HCT116 (cell line): ENCODE measurements at regions not wholly inside any gene's neighbourhood (a gene's known extent, or its start where the extent isn't known, plus 50 kb on each side); places are given as distances from the start of the nearest gene placed in this dataset.

ENCODE experiments used
- ATAC-seq: fragments of 200-7000 bp; cut with Tn5 transposase; 2 replicates; pipeline ENCODE4 v1.9.1; 2020; ENCODE audit warnings: mild to moderate bottlenecking, moderate library complexity
- BruUV-seq: library from RNA; stranded (reverse); fragments of 400-500 nt; replicated peaks from 2 replicates; lab custom pipeline; 2021; lab: Mats Ljungman, UMichigan
- CTCF ChIA-PET: fragments of 300-600 bp; sonication (Branson Sonifier 250); formaldehyde crosslinking; loops from one replicate; lab custom pipeline; 2021; ENCODE audit warnings: antibody characterized with exemption; lab: Charles Lee
- POLR2A ChIA-PET: fragments of 300-600, 350-600 bp; sonication (Branson Sonifier 250); formaldehyde crosslinking; loops from one replicate; lab custom pipeline; 2021; ENCODE audit warnings: antibody characterized with exemption; lab: Charles Lee
- RAD21 ChIA-PET, 2 experiments: fragments of 300-600 bp; sonication (Branson Sonifier 250); formaldehyde crosslinking; loops; one replicate each; lab custom pipeline; 2023; ENCODE audit warnings: low total read pairs in 2 of 2; ENCODE audit not compliant: uncharacterized antibody in 2 of 2, unreplicated experiment in 2 of 2, low non-redundant PET in 1 of 2; lab: Charles Lee
- DNase-seq: peaks from one replicate; pipeline ENCODE4 v3.0.0-alpha.2; 2010; ENCODE audit warnings: low read depth, low spot score
- H2AFZ ChIP-seq: fragments of 200-600 bp; shearing (Covaris generic), sonication (generic); 2 replicates; pipeline ENCODE4 v1.6.1; 2017; ENCODE audit warnings: low read depth, mixed run types, mixed read lengths, antibody characterized with exemption, low read length; ENCODE audit not compliant: poor library complexity, severe bottlenecking
- H3K27ac ChIP-seq: 2 replicates; pipeline ENCODE4 v1.5.1; 2012; ENCODE audit warnings: low read depth, low read length
- H3K27me3 ChIP-seq: fragments of 200-600 bp; sonication (generic); 2 replicates; pipeline ENCODE4 v1.6.1; 2016; ENCODE audit warnings: mixed run types, low read length, mixed read lengths; ENCODE audit not compliant: insufficient read depth
- H3K36me3 ChIP-seq, 2 experiments: fragments of 200-500 bp in 1 of 2; fragments of 200-600 bp in 1 of 2; sonication (Bioruptor generic) in 1 of 2; sonication (generic) in 1 of 2; 2 replicates each; pipeline versions ENCODE4 v1.5.1 to v1.6.1; 2014 to 2016; ENCODE audit warnings: low read length in 2 of 2, inconsistent platforms in 1 of 2, mixed read lengths in 1 of 2, mixed run types in 1 of 2; ENCODE audit not compliant: insufficient read depth in 2 of 2, control insufficient read depth in 1 of 2
- H3K4me1 ChIP-seq, 2 experiments: fragments of 200-600 bp in 1 of 2; sonication (generic) in 1 of 2; 2 replicates each; pipeline versions ENCODE4 v1.5.1 to v1.6.1; 2012 to 2017; ENCODE audit warnings: low read length in 2 of 2, inconsistent platforms in 1 of 2, mild to moderate bottlenecking in 1 of 2, mixed read lengths in 1 of 2, mixed run types in 1 of 2, moderate library complexity in 1 of 2; ENCODE audit not compliant: insufficient read depth in 2 of 2, control insufficient read depth in 1 of 2
- H3K4me2 ChIP-seq: fragments of 200-600 bp; sonication (generic); 2 replicates; pipeline ENCODE4 v1.6.1; 2017; ENCODE audit warnings: mixed run types, low read length, mixed read lengths
- H3K4me3 ChIP-seq, 2 experiments: fragments of 200-600 bp in 1 of 2; sonication (generic) in 1 of 2; replicated peaks in 1 of 2; 2 replicates each; pipeline ENCODE4 v1.5.1; 2011 to 2016; ENCODE audit warnings: low read length in 2 of 2, control low read depth in 1 of 2, low read depth in 1 of 2, mild to moderate bottlenecking in 1 of 2, mixed read lengths in 1 of 2, mixed run types in 1 of 2
- H3K79me2 ChIP-seq: fragments of 200-600 bp; sonication (generic); 2 replicates; pipeline ENCODE4 v1.6.1; 2017; ENCODE audit warnings: mild to moderate bottlenecking, mixed run types, low read length, moderate library complexity, mixed read lengths; ENCODE audit not compliant: insufficient read depth
- H3K9ac ChIP-seq: fragments of 200-600 bp; sonication (generic); 2 replicates; pipeline ENCODE4 v1.6.1; 2016; ENCODE audit warnings: low read length, mixed read lengths
- H3K9me2 ChIP-seq: fragments of 200-600 bp; sonication (generic), shearing (Covaris generic); 2 replicates; pipeline ENCODE4 v1.6.1; 2017; ENCODE audit warnings: mixed run types, mild to moderate bottlenecking, moderate library complexity; ENCODE audit not compliant: insufficient read depth
- H3K9me3 ChIP-seq, 2 experiments: fragments of 200-500 bp in 1 of 2; fragments of 200-600 bp in 1 of 2; sonication (Bioruptor generic) in 1 of 2; sonication (generic) in 1 of 2; 2 replicates each; pipeline ENCODE4 v1.6.1; 2014 to 2017; ENCODE audit warnings: low read length in 2 of 2, mixed read lengths in 2 of 2, inconsistent platforms in 1 of 2, low read depth in 1 of 2, mild to moderate bottlenecking in 1 of 2, mixed run types in 1 of 2, moderate library complexity in 1 of 2; ENCODE audit not compliant: control insufficient read depth in 1 of 2, insufficient read depth in 1 of 2
- H4K20me1 ChIP-seq: fragments of 200-600 bp; sonication (generic), shearing (Covaris generic); 2 replicates; pipeline ENCODE4 v1.6.1; 2017; ENCODE audit warnings: mixed run types, mild to moderate bottlenecking, moderate library complexity; ENCODE audit not compliant: insufficient read depth
- EGR1 ChIP-seq: IDR thresholded peaks from 2 replicates; pipeline ENCODE4 v1.6.1; 2012; ENCODE audit warnings: low read depth
- ELF1 ChIP-seq: IDR thresholded peaks from 2 replicates; pipeline ENCODE4 v1.6.1; 2012; ENCODE audit warnings: low read depth, borderline replicate concordance
- EZH2phosphoT487 ChIP-seq: fragments of 200-600 bp; IDR thresholded peaks from 2 replicates; pipeline ENCODE4 v1.6.1; 2018; ENCODE audit warnings: antibody characterized with exemption, borderline replicate concordance
- FOSL1 ChIP-seq: IDR thresholded peaks from 2 replicates; pipeline ENCODE4 v1.6.1; 2012; ENCODE audit warnings: low read depth
- POLR2AphosphoS5 ChIP-seq: IDR thresholded peaks from 2 replicates; pipeline ENCODE4 v1.6.1; 2011; ENCODE audit warnings: mild to moderate bottlenecking, low read depth, low read length, moderate library complexity
- SP1 ChIP-seq: IDR thresholded peaks from 2 replicates; pipeline ENCODE4 v1.6.1; 2012; ENCODE audit warnings: low read depth
- SRF ChIP-seq: IDR thresholded peaks from 2 replicates; pipeline ENCODE4 v1.6.1; 2012; ENCODE audit warnings: low read depth
- TCF7L2 ChIP-seq: IDR thresholded peaks from 2 replicates; pipeline ENCODE4 v1.7.0; 2011; ENCODE audit warnings: borderline replicate concordance, inconsistent platforms; ENCODE audit not compliant: insufficient read depth, insufficient read length; ENCODE audit errors: extremely low read depth
- YY1 ChIP-seq: IDR thresholded peaks from 2 replicates; pipeline ENCODE4 v1.6.1; 2011; ENCODE audit warnings: low read length, low read depth, moderate library complexity, mild to moderate bottlenecking; ENCODE audit not compliant: insufficient replicate concordance; ENCODE audit errors: extremely low read depth
- ZFX ChIP-seq: fragments of 450-650 bp; IDR thresholded peaks from 2 replicates; pipeline ENCODE4 v1.6.1; 2017
- ZNF274 ChIP-seq: fragments of 200-500 bp; sonication (Bioruptor generic); IDR thresholded peaks from 2 replicates; pipeline ENCODE4 v1.6.1; 2014; ENCODE audit warnings: mild to moderate bottlenecking, low read depth, low read length, inconsistent platforms
- intact Hi-C: fragments of 100-400 bp; cut with micrococcal nuclease; formaldehyde crosslinking; loops from 2 replicates; pipeline ENCODE4 v1.10.0; 2022
- TF ChIP-seq, protein P1 (sequence below), 3 experiments: fragments of 200-600 bp in 1 of 3; sonication (generic) in 1 of 3; IDR thresholded peaks in 2 of 3; conservative IDR thresholded peaks in 1 of 3; 2 replicates each; pipeline ENCODE4 v1.5.1; 2012 to 2017; ENCODE audit warnings: low read depth in 2 of 3, low read length in 2 of 3, antibody characterized with exemption in 1 of 3, borderline replicate concordance in 1 of 3, control low read depth in 1 of 3, mild to moderate bottlenecking in 1 of 3, mixed read lengths in 1 of 3, mixed run types in 1 of 3, moderate library complexity in 1 of 3; ENCODE audit not compliant: insufficient read depth in 1 of 3
- TF ChIP-seq, protein P2 (sequence below): IDR thresholded peaks from 2 replicates; pipeline ENCODE4 v1.6.1; 2012
- TF ChIP-seq, protein P3 (sequence below): IDR thresholded peaks from 2 replicates; pipeline ENCODE4 v1.6.1; 2011; ENCODE audit warnings: mild to moderate bottlenecking, low read length, moderate library complexity; ENCODE audit not compliant: insufficient replicate concordance; ENCODE audit errors: extremely low read depth

DNA sequence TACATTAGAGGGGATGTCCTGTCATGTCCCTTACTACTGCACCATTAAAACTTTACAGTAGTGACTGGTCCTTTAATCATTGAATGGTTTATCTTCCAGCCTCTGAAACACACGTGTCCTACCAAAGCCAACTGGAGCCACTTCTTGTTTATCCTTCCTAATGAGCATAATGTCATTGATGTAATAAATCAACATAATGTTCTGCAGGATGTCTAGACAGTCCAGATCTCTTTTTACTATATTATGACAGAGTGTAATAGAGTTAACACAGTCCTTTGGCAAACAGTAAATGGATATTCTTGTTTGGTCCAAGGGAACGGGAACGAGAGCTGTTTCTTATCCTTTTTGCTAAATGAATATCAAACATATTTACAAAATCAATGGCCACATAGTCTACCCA lies 88.1 kb upstream of the PTPRD start:
- Histone ChIP-seq H3K79me2 (no peaks in the 10 kb centered on the region), H3K9me2 (no peaks in the 10 kb centered on the region), H3K9me3 (peaks cover 4 to 28% of the 10 kb centered on the region in 2 experiments; a peak in 2 of 4 replicates), H3K4me2 (no peak overlapping the region), H3K36me3 (no peaks in the 10 kb centered on the region), H3K27me3 (no peaks in the 10 kb centered on the region), H2AFZ (no peak overlapping the region), H3K4me1 (no peaks in the 10 kb centered on the region), H3K27ac (no peak overlapping the region), H3K9ac (no peak overlapping the region), H3K4me3 (no peak overlapping the region), H4K20me1 (no peaks in the 10 kb centered on the region)
- ChIA-PET RAD21 (no interaction called here), POLR2A (no interaction called here), CTCF (no interaction called here)
- intact Hi-C loops = no loop called here
- ATAC-seq (no peak), DNase-seq (no peak)
- TF ChIP-seq ZNF274 = no peak
- BruUV-seq = no TSS peak

DNA sequence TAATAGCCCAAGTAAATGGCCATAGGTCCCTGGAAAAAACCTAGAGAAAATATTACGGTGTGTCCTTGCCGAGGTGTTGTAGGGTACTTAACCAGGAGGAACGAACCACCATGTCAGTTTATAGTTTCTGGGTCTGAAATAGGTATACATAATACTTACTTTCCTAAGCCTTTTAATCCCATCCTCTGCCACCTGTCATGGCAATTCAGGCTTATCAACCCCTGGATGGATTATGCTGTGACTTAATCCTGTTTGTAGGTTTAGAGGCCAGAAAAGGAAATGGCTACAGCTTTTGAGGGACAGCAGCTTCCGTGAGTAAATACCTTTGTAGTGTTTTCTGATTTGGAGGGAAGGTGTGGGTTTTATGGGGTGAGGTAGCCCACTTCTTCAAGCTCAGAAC lies 89.1 kb upstream of the PTPRD start:
- peaks cover 4 to 32% of the 10 kb centered on the region in 2 experiments; a peak in 2 of 4 replicates for H3K9me3 ChIP-seq
- RAD21 ChIA-PET = no interaction called here
- H4K20me1 ChIP-seq = no peaks in the 10 kb centered on the region
- H3K79me2 ChIP-seq = no peaks in the 10 kb centered on the region
- no peak overlapping the region for H3K4me2 ChIP-seq
- intact Hi-C loops = no loop called here
- POLR2A ChIA-PET = no interaction called here
- CTCF ChIA-PET = no interaction called here
- H3K9me2 ChIP-seq = no peaks in the 10 kb centered on the region
- H3K27me3 ChIP-seq = no peaks in the 10 kb centered on the region
- H3K4me3 ChIP-seq = no peak overlapping the region
- no peak overlapping the region for H2AFZ ChIP-seq
- DNase-seq (no peak), ATAC-seq (no peak)
- BruUV-seq = no TSS peak
- no peaks in the 10 kb centered on the region for H3K36me3 ChIP-seq
- H3K4me1 ChIP-seq = no peaks in the 10 kb centered on the region
- no peak overlapping the region for H3K9ac ChIP-seq
- no peak overlapping the region for H3K27ac ChIP-seq
- TF ChIP-seq POLR2AphosphoS5 (no peak), ZFX (no peak), ZNF274 (no peak), EGR1 (no peak), FOSL1 (no peak), TCF7L2 (no peak), SP1 (no peak), EZH2phosphoT487 (no peak), YY1 (no peak), ELF1 (no peak), SRF (no peak)
- TF ChIP-seq, protein P1, sequence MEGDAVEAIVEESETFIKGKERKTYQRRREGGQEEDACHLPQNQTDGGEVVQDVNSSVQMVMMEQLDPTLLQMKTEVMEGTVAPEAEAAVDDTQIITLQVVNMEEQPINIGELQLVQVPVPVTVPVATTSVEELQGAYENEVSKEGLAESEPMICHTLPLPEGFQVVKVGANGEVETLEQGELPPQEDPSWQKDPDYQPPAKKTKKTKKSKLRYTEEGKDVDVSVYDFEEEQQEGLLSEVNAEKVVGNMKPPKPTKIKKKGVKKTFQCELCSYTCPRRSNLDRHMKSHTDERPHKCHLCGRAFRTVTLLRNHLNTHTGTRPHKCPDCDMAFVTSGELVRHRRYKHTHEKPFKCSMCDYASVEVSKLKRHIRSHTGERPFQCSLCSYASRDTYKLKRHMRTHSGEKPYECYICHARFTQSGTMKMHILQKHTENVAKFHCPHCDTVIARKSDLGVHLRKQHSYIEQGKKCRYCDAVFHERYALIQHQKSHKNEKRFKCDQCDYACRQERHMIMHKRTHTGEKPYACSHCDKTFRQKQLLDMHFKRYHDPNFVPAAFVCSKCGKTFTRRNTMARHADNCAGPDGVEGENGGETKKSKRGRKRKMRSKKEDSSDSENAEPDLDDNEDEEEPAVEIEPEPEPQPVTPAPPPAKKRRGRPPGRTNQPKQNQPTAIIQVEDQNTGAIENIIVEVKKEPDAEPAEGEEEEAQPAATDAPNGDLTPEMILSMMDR (IDR thresholded peaks at IDR 0.05 in 2 of 3, conservative IDR thresholded peaks at IDR 0.05 in 1 of 3; ENCODE audit: borderline replicate concordance in 1 of 3, insufficient read depth in 1 of 3, low read depth in 2 of 3, low read length in 2 of 3) = no peak
- TF ChIP-seq, protein P2, sequence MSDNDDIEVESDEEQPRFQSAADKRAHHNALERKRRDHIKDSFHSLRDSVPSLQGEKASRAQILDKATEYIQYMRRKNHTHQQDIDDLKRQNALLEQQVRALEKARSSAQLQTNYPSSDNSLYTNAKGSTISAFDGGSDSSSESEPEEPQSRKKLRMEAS = no peak
- TF ChIP-seq, protein P3, sequence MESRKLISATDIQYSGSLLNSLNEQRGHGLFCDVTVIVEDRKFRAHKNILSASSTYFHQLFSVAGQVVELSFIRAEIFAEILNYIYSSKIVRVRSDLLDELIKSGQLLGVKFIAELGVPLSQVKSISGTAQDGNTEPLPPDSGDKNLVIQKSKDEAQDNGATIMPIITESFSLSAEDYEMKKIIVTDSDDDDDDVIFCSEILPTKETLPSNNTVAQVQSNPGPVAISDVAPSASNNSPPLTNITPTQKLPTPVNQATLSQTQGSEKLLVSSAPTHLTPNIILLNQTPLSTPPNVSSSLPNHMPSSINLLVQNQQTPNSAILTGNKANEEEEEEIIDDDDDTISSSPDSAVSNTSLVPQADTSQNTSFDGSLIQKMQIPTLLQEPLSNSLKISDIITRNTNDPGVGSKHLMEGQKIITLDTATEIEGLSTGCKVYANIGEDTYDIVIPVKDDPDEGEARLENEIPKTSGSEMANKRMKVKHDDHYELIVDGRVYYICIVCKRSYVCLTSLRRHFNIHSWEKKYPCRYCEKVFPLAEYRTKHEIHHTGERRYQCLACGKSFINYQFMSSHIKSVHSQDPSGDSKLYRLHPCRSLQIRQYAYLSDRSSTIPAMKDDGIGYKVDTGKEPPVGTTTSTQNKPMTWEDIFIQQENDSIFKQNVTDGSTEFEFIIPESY = no peak
